Mucosa of descending colon (tissue), 3 donors: ENCODE measurements at regions not wholly inside any gene's neighbourhood (a gene's known extent, or its start where the extent isn't known, plus 50 kb on each side); places are given as distances from the start of the nearest gene placed in this dataset. TPM values are rescaled to one million over a fixed set of nuclear protein-coding genes. Genes with fewer than 3 reads are reported as not detected.

Experiments
- ATAC-seq: fragments of 200-7000 bp; cut with Tn5 transposase; one replicate; pipeline ENCODE4 v1.9.1; 2020; ENCODE audit warnings: mild to moderate bottlenecking, moderate library complexity
- DNase-seq, 3 donors: peaks; one replicate each; pipeline ENCODE4 v3.0.0-alpha.2; 2020
- H3K36me3 ChIP-seq: fragments of 200-600 bp; one replicate; pipeline ENCODE4 v1.8.0; 2021; ENCODE audit warnings: low read depth, mild to moderate bottlenecking
- H3K4me1 ChIP-seq: fragments of 200-600 bp; one replicate; pipeline ENCODE4 v1.8.0; 2021; ENCODE audit warnings: low read depth, mild to moderate bottlenecking
- H3K4me3 ChIP-seq: fragments of 200-600 bp; one replicate; pipeline ENCODE4 v1.8.0; 2021; ENCODE audit warnings: mild to moderate bottlenecking
- H3K9me3 ChIP-seq: fragments of 200-600 bp; one replicate; pipeline ENCODE4 v1.8.0; 2021; ENCODE audit warnings: mild to moderate bottlenecking
- CTCF ChIP-seq: fragments of 200-600 bp; IDR thresholded peaks from one replicate; pipeline ENCODE4 v1.8.0; 2022; ENCODE audit warnings: antibody characterized with exemption, mild to moderate bottlenecking
- intact Hi-C, 2 donors: fragments of 100-400 bp; cut with DNase I in 1 of 2; cut with micrococcal nuclease in 1 of 2; formaldehyde crosslinking; loops; one replicate each; pipeline versions ENCODE4 v1.11.0 to v1.11.1; 2022; cut with DNase I, micrococcal nuclease
- microRNA-seq: library from miRNA; unstranded; fragments of <30 nt; microRNA quantifications from one replicate; pipeline ENCODE4, GENCODE V29; 2019
- donor health status: DM: no; HTN: no; CAD: no; lungs with moderate emphysema.
- donor health status: DM: no; HTN: no; CAD: no.
- donor health status: DM: no; HTN: yes; CAD: no.

DNA sequence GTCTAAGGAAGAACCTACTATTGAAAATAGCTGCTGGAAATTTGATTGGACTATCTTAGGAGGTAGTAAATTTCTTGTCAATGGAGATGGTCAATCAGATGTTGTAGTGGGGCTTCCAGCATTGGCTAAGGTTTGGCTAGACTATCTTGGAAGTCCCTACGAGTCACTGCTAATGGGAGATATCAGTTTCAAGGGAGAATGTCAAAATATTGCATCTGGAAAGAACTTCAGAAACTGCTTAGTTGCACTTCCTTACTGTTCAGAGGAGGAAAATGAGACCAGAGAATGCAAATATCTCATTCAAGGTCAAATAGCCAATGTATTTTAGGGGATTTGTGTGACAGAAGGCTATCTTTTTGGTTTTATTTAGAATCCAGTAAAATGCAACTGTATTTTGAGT, 53.5 kb upstream of the CCN2 start:
- no peaks in the 10 kb centered on the region for H3K36me3 ChIP-seq
- H3K4me1 ChIP-seq = peaks cover 10% of the 10 kb centered on the region
- no peak overlapping the region for H3K4me3 ChIP-seq
- TF ChIP-seq CTCF = no peak
- ATAC-seq (no peak), DNase-seq (no peak)
- H3K9me3 ChIP-seq = peaks cover 14% of the 10 kb centered on the region
- intact Hi-C loops = no loop called here

- Histone ChIP-seq H3K4me1 (peaks cover 10% of the 10 kb centered on the region), H3K9me3 (peaks cover 14% of the 10 kb centered on the region), H3K4me3 (no peak overlapping the region), H3K36me3 (no peaks in the 10 kb centered on the region)
- intact Hi-C loops = no loop called here
- DNase-seq (no peak), ATAC-seq (no peak)
- TF ChIP-seq CTCF = no peak
Measured at GRCh38 chr6:132003516-132004178, 52.5 kb upstream of the CCN2 start.

Small RNA genes lying in the stretch of these regions (microRNA-seq; reads per million reads assigned to microRNA genes)
- not detected for gene MIR548AJ1
